ENCODE measurements at regions not wholly inside any gene's neighbourhood (a gene's known extent, or its start where the extent isn't known, plus 50 kb on each side); places are given as distances from the start of the nearest gene placed in this dataset.

DNA sequence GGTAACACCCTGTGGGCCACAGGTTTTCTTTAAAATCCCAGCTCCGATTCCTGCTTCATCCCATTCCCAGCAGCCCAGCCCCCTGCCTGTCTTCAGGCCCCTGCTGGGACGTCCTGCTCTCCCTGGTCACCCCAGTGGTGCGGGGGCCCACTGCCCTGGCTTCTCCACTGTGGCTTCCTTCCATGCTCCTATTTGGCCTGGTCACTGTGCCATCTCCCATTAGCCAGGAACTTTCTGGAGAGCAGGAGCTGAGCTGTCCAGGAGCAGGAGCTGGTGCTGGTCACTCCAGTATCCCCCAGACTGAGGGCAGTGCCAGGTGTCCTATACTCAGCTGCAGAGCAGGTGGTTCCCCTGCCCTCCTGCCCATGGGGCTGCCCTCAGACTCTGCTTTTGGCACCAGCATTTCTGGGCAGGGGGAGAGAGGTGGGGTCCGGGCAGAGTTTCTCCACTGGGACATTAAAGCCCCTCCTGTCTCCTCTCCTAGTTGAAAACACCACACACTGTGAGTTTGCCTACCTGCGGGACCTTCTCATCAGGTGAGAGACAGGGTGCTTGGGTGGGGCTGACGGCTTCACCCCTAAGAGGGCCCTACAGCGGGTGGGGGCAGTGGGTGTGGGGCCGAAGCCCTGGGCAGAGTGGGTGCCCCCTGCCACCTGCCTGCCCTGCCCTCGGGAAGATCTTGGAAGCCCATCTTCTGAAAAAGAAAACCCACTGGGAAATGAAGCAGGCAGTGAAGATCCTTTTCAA is 356.2 kb downstream of the SEC14L1 start:
- DNase-seq (ENCODE audit: extremely low read depth, insufficient read length) = peak; percentile 6
- peaks cover 49% of the 10 kb centered on the region for H3K36me3 ChIP-seq (ENCODE audit: control insufficient read depth, insufficient read depth, low read length)
- no peak for TF ChIP-seq CTCF (IDR thresholded peaks at IDR 0.05; ENCODE audit: insufficient read depth, low read length, poor library complexity, severe bottlenecking)
- no peaks in the 10 kb centered on the region for H3K27me3 ChIP-seq (replicated peaks; ENCODE audit: control insufficient read depth, insufficient read depth, low read length)
- no peak overlapping the region for H3K4me3 ChIP-seq (replicated peaks; ENCODE audit: low read depth, low read length)

- peaks cover 43% of the 10 kb centered on the region for H3K36me3 ChIP-seq (ENCODE audit: control insufficient read depth, insufficient read depth, low read length)
- H3K27me3 ChIP-seq (replicated peaks; ENCODE audit: control insufficient read depth, insufficient read depth, low read length) = no peaks in the 10 kb centered on the region
- no peak overlapping the region for H3K4me3 ChIP-seq (replicated peaks; ENCODE audit: low read depth, low read length)
- DNase-seq (ENCODE audit: extremely low read depth, insufficient read length) = peak; percentile 8
- TF ChIP-seq CTCF (IDR thresholded peaks at IDR 0.05; ENCODE audit: insufficient read depth, low read length, poor library complexity, severe bottlenecking) = no peak
These were observed 356.8 kb downstream of the SEC14L1 start for GRCh38 chr17:77497578-77497934.

DNA sequence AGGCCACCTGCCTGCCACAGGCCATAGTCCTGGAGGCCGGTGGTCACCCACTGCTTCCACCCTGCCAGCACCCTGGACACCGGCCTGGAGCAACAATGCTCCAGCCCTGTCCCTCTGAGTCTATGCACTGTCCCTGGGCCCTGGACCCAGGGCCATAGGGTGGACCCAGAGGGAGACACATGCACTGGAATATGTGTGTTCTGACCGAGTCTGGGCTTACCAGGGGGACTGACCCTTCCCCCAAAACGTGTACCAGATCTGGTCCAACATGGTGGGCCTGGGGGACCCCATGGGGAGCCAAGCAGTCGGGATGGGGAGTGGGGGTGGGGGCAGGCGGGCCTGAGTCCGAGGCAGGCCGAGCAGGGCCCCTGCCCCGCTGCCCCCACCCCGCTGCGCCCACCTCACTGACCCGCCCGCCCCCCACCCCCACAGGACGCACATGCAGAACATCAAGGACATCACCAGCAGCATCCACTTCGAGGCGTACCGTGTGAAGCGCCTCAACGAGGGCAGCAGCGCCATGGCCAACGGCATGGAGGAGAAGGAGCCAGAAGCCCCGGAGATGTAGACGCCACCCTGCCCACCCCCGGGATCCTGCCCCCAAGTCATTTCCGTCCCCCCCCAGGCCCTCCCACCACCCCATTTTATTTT is 357.4 kb downstream of the SEC14L1 start:
- TF ChIP-seq CTCF (IDR thresholded peaks at IDR 0.05; ENCODE audit: insufficient read depth, low read length, poor library complexity, severe bottlenecking) = no peak
- Histone ChIP-seq H3K4me3 (replicated peaks; ENCODE audit: low read depth, low read length) (no peak overlapping the region), H3K36me3 (ENCODE audit: control insufficient read depth, insufficient read depth, low read length) (peaks cover 37% of the 10 kb centered on the region), H3K27me3 (replicated peaks; ENCODE audit: control insufficient read depth, insufficient read depth, low read length) (no peaks in the 10 kb centered on the region)
- peak; percentile 6 for DNase-seq (ENCODE audit: extremely low read depth, insufficient read length)

GRCh38 chr17:77498791-77499698 is 358.3 kb downstream of the SEC14L1 start:
- DNase-seq (ENCODE audit: extremely low read depth, insufficient read length) = peak; percentile 6
- TF ChIP-seq CTCF (IDR thresholded peaks at IDR 0.05; ENCODE audit: insufficient read depth, low read length, poor library complexity, severe bottlenecking) = no peak
- Histone ChIP-seq H3K27me3 (replicated peaks; ENCODE audit: control insufficient read depth, insufficient read depth, low read length) (no peaks in the 10 kb centered on the region), H3K36me3 (ENCODE audit: control insufficient read depth, insufficient read depth, low read length) (peaks cover 34% of the 10 kb centered on the region), H3K4me3 (replicated peaks; ENCODE audit: low read depth, low read length) (no peak overlapping the region)

- peaks cover 34% of the 10 kb centered on the region for H3K36me3 ChIP-seq (ENCODE audit: control insufficient read depth, insufficient read depth, low read length)
- no peak for TF ChIP-seq CTCF (IDR thresholded peaks at IDR 0.05; ENCODE audit: insufficient read depth, low read length, poor library complexity, severe bottlenecking)
- H3K27me3 ChIP-seq (replicated peaks; ENCODE audit: control insufficient read depth, insufficient read depth, low read length) = no peaks in the 10 kb centered on the region
- H3K4me3 ChIP-seq (replicated peaks; ENCODE audit: low read depth, low read length) = no peak overlapping the region
- peak; percentile 8 for DNase-seq (ENCODE audit: extremely low read depth, insufficient read length)
These were observed 359.1 kb downstream of the SEC14L1 start for GRCh38 chr17:77499699-77500435.

Data from GM06990 (cell line).